ENCODE measurements at regions not wholly inside any gene's neighbourhood (a gene's known extent, or its start where the extent isn't known, plus 50 kb on each side); places are given as distances from the start of the nearest gene placed in this dataset.

DNA sequence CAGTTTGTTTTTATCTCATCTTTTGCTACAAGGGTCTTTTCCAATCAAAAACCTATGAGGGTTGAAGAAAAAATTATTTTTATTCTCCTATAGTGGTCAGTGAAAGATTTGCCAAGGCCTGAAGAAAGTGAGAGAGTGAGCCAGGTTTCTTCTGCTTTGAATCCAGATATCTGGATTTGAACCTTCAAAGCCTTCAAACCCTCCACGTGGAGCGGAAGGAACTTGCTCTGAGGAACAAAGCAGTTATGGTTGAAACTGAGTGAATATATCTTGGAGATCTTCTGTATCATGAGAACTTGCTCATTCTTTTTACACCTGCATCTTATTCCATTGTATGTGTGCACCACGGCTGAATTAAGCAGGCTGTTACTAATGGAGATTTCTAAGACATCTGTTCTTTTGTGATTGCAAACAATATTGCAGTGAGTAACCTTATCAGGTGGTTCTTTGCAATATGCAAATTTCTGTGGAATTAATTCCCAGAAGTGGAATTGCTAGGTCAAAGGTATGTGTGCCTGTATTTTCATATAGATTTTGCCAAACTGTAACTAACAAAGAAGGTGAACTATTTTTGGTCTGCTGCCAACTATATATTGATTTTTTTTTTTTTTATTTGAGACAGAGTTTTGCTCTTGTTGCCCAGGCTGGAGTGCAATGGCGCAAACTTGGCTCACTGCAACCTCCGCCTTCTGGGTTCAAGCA lies 147.9 kb downstream of the B3GNT2 start:
- TF ChIP-seq SP1 (IDR thresholded peaks at IDR 0.05) (no peak), TAF1 (conservative IDR thresholded peaks at IDR 0.05) (no peak), CTCF (IDR thresholded peaks at IDR 0.05; ENCODE audit: low read depth, low read length, missing input control) (no peak), RAD21 (IDR thresholded peaks at IDR 0.05) (no peak), REST (IDR thresholded peaks at IDR 0.05) (no peak), JUND (IDR thresholded peaks at IDR 0.05) (no peak)
- TF ChIP-seq, protein P1, sequence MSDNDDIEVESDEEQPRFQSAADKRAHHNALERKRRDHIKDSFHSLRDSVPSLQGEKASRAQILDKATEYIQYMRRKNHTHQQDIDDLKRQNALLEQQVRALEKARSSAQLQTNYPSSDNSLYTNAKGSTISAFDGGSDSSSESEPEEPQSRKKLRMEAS (IDR thresholded peaks at IDR 0.05) = no peak

All from liver (tissue), 3 donors.